Ovary (tissue), 3 donors: ENCODE measurements at regions not wholly inside any gene's neighbourhood (a gene's known extent, or its start where the extent isn't known, plus 50 kb on each side); places are given as distances from the start of the nearest gene placed in this dataset.

Experiments used
- POLR2A ChIP-seq: fragments of 450-650 bp; IDR thresholded peaks from one replicate; pipeline ENCODE4 v1.6.1; 2017; ENCODE audit warnings: antibody characterized with exemption, mild to moderate bottlenecking, moderate library complexity
- TF ChIP-seq, protein P1 (sequence below), 3 donors: fragments of 450-650 bp in 2 of 3; fragments of 200-600 bp in 1 of 3; IDR thresholded peaks; one replicate each; pipeline versions ENCODE4 v1.5.1 to v1.8.0; 2016 to 2022; ENCODE audit warnings: antibody characterized with exemption in 3 of 3, mild to moderate bottlenecking in 1 of 3
- donor health status: DM: no; HTN: no; CAD: no.

DNA sequence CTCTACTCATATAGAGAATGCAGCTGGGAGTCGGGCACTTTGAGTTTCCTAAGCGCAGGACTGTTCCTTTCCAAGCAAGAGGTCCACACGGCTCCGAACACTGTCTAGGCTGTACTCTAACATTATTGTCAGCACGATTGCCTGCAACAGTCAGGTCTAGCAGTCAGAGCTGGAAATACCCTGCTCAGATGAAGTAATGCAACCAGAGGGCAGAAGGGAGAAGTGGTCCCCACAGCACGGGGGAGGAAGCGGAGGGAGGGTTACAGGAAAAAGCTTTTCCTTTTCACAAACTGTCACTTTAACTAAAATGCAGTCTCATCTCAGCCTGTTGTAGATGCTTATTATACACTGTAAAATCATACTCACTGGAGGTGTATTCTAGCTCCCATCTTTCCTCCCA lies 98.9 kb upstream of the SLC44A3 start:
- TF ChIP-seq, protein P1, sequence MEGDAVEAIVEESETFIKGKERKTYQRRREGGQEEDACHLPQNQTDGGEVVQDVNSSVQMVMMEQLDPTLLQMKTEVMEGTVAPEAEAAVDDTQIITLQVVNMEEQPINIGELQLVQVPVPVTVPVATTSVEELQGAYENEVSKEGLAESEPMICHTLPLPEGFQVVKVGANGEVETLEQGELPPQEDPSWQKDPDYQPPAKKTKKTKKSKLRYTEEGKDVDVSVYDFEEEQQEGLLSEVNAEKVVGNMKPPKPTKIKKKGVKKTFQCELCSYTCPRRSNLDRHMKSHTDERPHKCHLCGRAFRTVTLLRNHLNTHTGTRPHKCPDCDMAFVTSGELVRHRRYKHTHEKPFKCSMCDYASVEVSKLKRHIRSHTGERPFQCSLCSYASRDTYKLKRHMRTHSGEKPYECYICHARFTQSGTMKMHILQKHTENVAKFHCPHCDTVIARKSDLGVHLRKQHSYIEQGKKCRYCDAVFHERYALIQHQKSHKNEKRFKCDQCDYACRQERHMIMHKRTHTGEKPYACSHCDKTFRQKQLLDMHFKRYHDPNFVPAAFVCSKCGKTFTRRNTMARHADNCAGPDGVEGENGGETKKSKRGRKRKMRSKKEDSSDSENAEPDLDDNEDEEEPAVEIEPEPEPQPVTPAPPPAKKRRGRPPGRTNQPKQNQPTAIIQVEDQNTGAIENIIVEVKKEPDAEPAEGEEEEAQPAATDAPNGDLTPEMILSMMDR (IDR thresholded peaks at IDR 0.05): no peak
- TF ChIP-seq POLR2A: no peak
